ENCODE measurements at regions not wholly inside any gene's neighbourhood (a gene's known extent, or its start where the extent isn't known, plus 50 kb on each side); places are given as distances from the start of the nearest gene placed in this dataset.

GRCh38 chr14:44170101-44170500, 337.0 kb downstream of the FSCB start:
- Histone ChIP-seq H3K9me3 (replicated peaks; ENCODE audit: low read length) (no peaks in the 10 kb centered on the region), H3K4me2 (ENCODE audit: low read length) (no peak overlapping the region), H3K4me3 (ENCODE audit: low read length) (no peak overlapping the region), H3K27me3 (ENCODE audit: control insufficient read depth, insufficient read depth, low read length) (no peaks in the 10 kb centered on the region), H3K9ac (ENCODE audit: low read depth, low read length) (no peak overlapping the region), H3K4me1 (ENCODE audit: control insufficient read depth, insufficient read depth, low read length) (no peaks in the 10 kb centered on the region), H3K36me3 (ENCODE audit: insufficient read depth, low read length) (no peaks in the 10 kb centered on the region)

- no peak overlapping the region for H3K4me2 ChIP-seq (ENCODE audit: low read length)
- no peaks in the 10 kb centered on the region for H3K9me3 ChIP-seq (replicated peaks; ENCODE audit: low read length)
- no peak overlapping the region for H3K4me3 ChIP-seq (ENCODE audit: low read length)
- H3K27me3 ChIP-seq (ENCODE audit: control insufficient read depth, insufficient read depth, low read length) = no peaks in the 10 kb centered on the region
- H3K36me3 ChIP-seq (ENCODE audit: insufficient read depth, low read length) = no peaks in the 10 kb centered on the region
- H3K9ac ChIP-seq (ENCODE audit: low read depth, low read length) = no peak overlapping the region
- H3K4me1 ChIP-seq (ENCODE audit: control insufficient read depth, insufficient read depth, low read length) = no peaks in the 10 kb centered on the region
Observed at GRCh38 chr14:44168566-44168965, 338.5 kb downstream of the FSCB start.

DNA sequence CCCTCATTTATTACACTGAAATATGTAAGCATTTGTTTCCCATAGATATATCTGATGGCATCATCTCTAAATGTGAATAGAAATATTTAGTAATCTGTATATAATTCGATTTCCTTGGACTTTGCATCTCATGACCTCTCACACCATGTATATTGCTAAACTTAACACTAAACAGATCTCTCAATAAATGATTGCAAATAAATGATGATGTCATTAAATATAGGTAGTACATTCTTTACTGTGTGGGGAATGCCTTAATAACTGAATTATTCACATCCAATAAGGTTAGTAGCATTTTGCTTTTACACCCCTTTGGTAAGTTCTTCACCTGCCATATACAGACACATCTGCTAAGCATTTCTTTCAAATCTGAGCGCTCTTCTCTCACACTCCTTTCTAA, 340.5 kb downstream of the FSCB start:
- Histone ChIP-seq H3K9me3 (replicated peaks; ENCODE audit: low read length) (peaks cover 3% of the 10 kb centered on the region), H3K4me2 (ENCODE audit: low read length) (no peak overlapping the region), H3K4me3 (ENCODE audit: low read length) (no peak overlapping the region), H3K4me1 (ENCODE audit: control insufficient read depth, insufficient read depth, low read length) (no peaks in the 10 kb centered on the region), H3K9ac (ENCODE audit: low read depth, low read length) (no peak overlapping the region), H3K27me3 (ENCODE audit: control insufficient read depth, insufficient read depth, low read length) (no peaks in the 10 kb centered on the region), H3K36me3 (ENCODE audit: insufficient read depth, low read length) (no peaks in the 10 kb centered on the region)

GRCh38 chr14:44165936-44166335, 341.1 kb downstream of the FSCB start:
- Histone ChIP-seq H3K4me1 (ENCODE audit: control insufficient read depth, insufficient read depth, low read length) (no peaks in the 10 kb centered on the region), H3K4me2 (ENCODE audit: low read length) (no peak overlapping the region), H3K9ac (ENCODE audit: low read depth, low read length) (no peak overlapping the region), H3K27me3 (ENCODE audit: control insufficient read depth, insufficient read depth, low read length) (no peaks in the 10 kb centered on the region), H3K4me3 (ENCODE audit: low read length) (no peak overlapping the region), H3K9me3 (replicated peaks; ENCODE audit: low read length) (peaks cover 3% of the 10 kb centered on the region), H3K36me3 (ENCODE audit: insufficient read depth, low read length) (no peaks in the 10 kb centered on the region)

DNA sequence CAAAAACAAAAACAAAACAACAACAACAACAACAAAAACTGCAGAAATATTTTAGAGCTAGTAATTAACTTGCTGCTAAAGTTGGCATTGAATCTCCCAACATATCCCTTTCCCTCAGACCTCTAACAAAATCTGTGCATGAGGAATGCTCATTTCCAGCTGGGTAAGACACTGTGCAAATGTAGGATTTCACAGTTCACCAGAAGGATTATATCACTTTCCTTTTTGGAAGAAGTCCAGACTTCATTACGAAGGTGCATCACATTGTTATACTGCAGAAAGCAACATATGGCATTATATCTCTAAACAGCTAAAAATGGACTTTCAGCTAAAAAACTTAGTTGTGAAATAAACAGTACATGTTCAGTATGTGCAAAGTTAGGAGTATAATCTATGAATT, 341.8 kb downstream of the FSCB start:
- Histone ChIP-seq H3K4me1 (ENCODE audit: control insufficient read depth, insufficient read depth, low read length) (no peaks in the 10 kb centered on the region), H3K4me3 (ENCODE audit: low read length) (no peak overlapping the region), H3K9ac (ENCODE audit: low read depth, low read length) (no peak overlapping the region), H3K4me2 (ENCODE audit: low read length) (no peak overlapping the region), H3K9me3 (replicated peaks; ENCODE audit: low read length) (peaks cover 3% of the 10 kb centered on the region), H3K27me3 (ENCODE audit: control insufficient read depth, insufficient read depth, low read length) (no peaks in the 10 kb centered on the region), H3K36me3 (ENCODE audit: insufficient read depth, low read length) (no peaks in the 10 kb centered on the region)

- Histone ChIP-seq H3K27me3 (ENCODE audit: control insufficient read depth, insufficient read depth, low read length) (no peaks in the 10 kb centered on the region), H3K4me3 (ENCODE audit: low read length) (no peak overlapping the region), H3K9me3 (replicated peaks; ENCODE audit: low read length) (peaks cover 3% of the 10 kb centered on the region), H3K9ac (ENCODE audit: low read depth, low read length) (no peak overlapping the region), H3K36me3 (ENCODE audit: insufficient read depth, low read length) (no peaks in the 10 kb centered on the region), H3K4me1 (ENCODE audit: control insufficient read depth, insufficient read depth, low read length) (no peaks in the 10 kb centered on the region), H3K4me2 (ENCODE audit: low read length) (no peak overlapping the region)
Observed at GRCh38 chr14:44163946-44164345, 343.1 kb downstream of the FSCB start.

DNA sequence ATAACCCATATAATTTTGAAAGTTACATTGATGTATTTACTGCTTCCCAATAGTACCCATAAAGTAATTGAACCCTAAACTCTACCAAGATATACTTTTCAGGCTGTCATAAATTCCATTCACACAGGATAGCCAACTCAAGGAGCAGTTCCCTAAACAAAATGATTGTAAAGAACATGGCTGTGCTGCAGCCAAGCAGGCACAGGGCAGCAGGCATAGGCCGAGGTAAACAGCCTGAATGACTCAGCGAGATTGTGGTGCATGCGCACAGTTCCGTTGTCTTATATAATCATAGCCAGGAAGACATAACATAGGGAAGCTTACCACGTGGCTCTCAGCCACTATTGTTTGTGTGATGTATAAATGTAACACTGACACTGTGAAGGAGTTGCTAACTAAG, 344.9 kb downstream of the FSCB start:
- H3K4me1 ChIP-seq (ENCODE audit: control insufficient read depth, insufficient read depth, low read length) = no peaks in the 10 kb centered on the region
- no peak overlapping the region for H3K4me3 ChIP-seq (ENCODE audit: low read length)
- H3K9ac ChIP-seq (ENCODE audit: low read depth, low read length) = no peak overlapping the region
- H3K4me2 ChIP-seq (ENCODE audit: low read length) = no peak overlapping the region
- no peaks in the 10 kb centered on the region for H3K27me3 ChIP-seq (ENCODE audit: control insufficient read depth, insufficient read depth, low read length)
- peaks cover 3% of the 10 kb centered on the region for H3K9me3 ChIP-seq (replicated peaks; ENCODE audit: low read length)
- H3K36me3 ChIP-seq (ENCODE audit: insufficient read depth, low read length) = no peaks in the 10 kb centered on the region

DNA sequence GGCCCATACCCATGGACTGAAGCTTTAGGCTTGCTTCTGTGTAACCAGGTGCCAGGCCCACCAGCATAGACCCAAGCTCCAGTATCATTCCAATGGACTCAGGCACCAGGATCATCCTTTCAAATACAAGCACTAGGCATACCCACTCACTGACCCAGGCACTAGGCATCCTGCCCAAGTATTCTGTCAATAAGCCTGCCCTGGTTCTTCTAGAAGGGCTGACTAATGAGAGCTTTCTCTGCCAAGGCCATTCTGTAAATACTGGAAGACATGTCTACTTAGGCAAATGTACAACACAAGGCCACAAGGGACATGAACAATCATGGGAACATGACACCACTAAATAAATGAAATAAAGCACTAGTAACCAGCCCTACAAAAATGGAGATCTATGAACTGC, 352.2 kb downstream of the FSCB start:
- H3K4me2 ChIP-seq (ENCODE audit: low read length) = no peak overlapping the region

GRCh38 chr14:44154446-44154845, 352.6 kb downstream of the FSCB start:
- Histone ChIP-seq H3K9ac (ENCODE audit: low read depth, low read length) (no peak overlapping the region), H3K27me3 (ENCODE audit: control insufficient read depth, insufficient read depth, low read length) (no peaks in the 10 kb centered on the region), H3K36me3 (ENCODE audit: insufficient read depth, low read length) (no peaks in the 10 kb centered on the region), H3K9me3 (replicated peaks; ENCODE audit: low read length) (peaks cover 13% of the 10 kb centered on the region), H3K4me3 (ENCODE audit: low read length) (no peak overlapping the region), H3K4me1 (ENCODE audit: control insufficient read depth, insufficient read depth, low read length) (no peaks in the 10 kb centered on the region), H3K4me2 (ENCODE audit: low read length) (no peak overlapping the region)

More for the DNA sequence above, 352.2 kb downstream of the FSCB start:
- Histone ChIP-seq H3K4me1 (ENCODE audit: control insufficient read depth, insufficient read depth, low read length) (no peaks in the 10 kb centered on the region), H3K4me3 (ENCODE audit: low read length) (no peak overlapping the region), H3K27me3 (ENCODE audit: control insufficient read depth, insufficient read depth, low read length) (no peaks in the 10 kb centered on the region), H3K9ac (ENCODE audit: low read depth, low read length) (no peak overlapping the region), H3K36me3 (ENCODE audit: insufficient read depth, low read length) (no peaks in the 10 kb centered on the region), H3K9me3 (replicated peaks; ENCODE audit: low read length) (peaks cover 13% of the 10 kb centered on the region)

- Histone ChIP-seq H3K9ac (ENCODE audit: low read depth, low read length) (no peak overlapping the region), H3K4me2 (ENCODE audit: low read length) (no peak overlapping the region), H3K9me3 (replicated peaks; ENCODE audit: low read length) (peaks cover 13% of the 10 kb centered on the region), H3K4me3 (ENCODE audit: low read length) (no peak overlapping the region), H3K27me3 (ENCODE audit: control insufficient read depth, insufficient read depth, low read length) (no peaks in the 10 kb centered on the region), H3K4me1 (ENCODE audit: control insufficient read depth, insufficient read depth, low read length) (no peaks in the 10 kb centered on the region), H3K36me3 (ENCODE audit: insufficient read depth, low read length) (no peaks in the 10 kb centered on the region)
Observed at GRCh38 chr14:44151130-44151820, 355.8 kb downstream of the FSCB start.

GRCh38 chr14:44149597-44149996, 357.5 kb downstream of the FSCB start:
- Histone ChIP-seq H3K4me2 (ENCODE audit: low read length) (no peak overlapping the region), H3K9me3 (replicated peaks; ENCODE audit: low read length) (peaks cover 15% of the 10 kb centered on the region), H3K4me1 (ENCODE audit: control insufficient read depth, insufficient read depth, low read length) (no peaks in the 10 kb centered on the region), H3K9ac (ENCODE audit: low read depth, low read length) (no peak overlapping the region), H3K27me3 (ENCODE audit: control insufficient read depth, insufficient read depth, low read length) (no peaks in the 10 kb centered on the region), H3K36me3 (ENCODE audit: insufficient read depth, low read length) (no peaks in the 10 kb centered on the region), H3K4me3 (ENCODE audit: low read length) (no peak overlapping the region)

DNA sequence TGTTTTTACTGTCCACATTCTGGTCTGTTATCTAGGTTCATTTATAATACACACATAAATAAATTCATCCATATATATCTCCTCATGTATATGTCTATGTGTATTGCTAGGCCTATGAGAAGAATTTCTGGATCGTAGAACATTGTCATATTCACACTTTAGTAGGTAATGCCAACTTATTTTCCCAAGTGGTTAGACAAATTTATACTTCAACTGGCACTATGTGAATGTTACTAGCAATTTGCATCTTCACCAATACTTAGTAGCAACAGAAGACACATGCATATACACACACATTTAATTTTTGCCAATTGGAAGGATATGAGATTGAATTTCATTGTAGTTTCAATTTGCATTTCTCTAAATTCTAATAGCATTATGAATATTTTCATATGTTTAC, 365.1 kb downstream of the FSCB start:
- no peak overlapping the region for H3K4me2 ChIP-seq (ENCODE audit: low read length)
- peaks cover 11% of the 10 kb centered on the region for H3K9me3 ChIP-seq (replicated peaks; ENCODE audit: low read length)
- no peaks in the 10 kb centered on the region for H3K36me3 ChIP-seq (ENCODE audit: insufficient read depth, low read length)
- no peaks in the 10 kb centered on the region for H3K27me3 ChIP-seq (ENCODE audit: control insufficient read depth, insufficient read depth, low read length)
- H3K4me1 ChIP-seq (ENCODE audit: control insufficient read depth, insufficient read depth, low read length) = no peaks in the 10 kb centered on the region
- no peak overlapping the region for H3K9ac ChIP-seq (ENCODE audit: low read depth, low read length)
- H3K4me3 ChIP-seq (ENCODE audit: low read length) = no peak overlapping the region
